Thymus (tissue), 11 donors: ENCODE measurements at regions not wholly inside any gene's neighbourhood (a gene's known extent, or its start where the extent isn't known, plus 50 kb on each side); places are given as distances from the start of the nearest gene placed in this dataset.

Experiments
- DNase-seq, 9 donors: peaks; one replicate each; pipeline ENCODE4 v3.0.0-alpha.2; 2013; ENCODE audit warnings: low spot score in 9 of 9, low read depth in 6 of 9, missing footprints in 1 of 9
- H3K27ac ChIP-seq, 2 donors: one replicate each; pipeline ENCODE4 v1.5.1; 2013; ENCODE audit warnings: control low read depth in 1 of 2, low read depth in 1 of 2, low read length in 1 of 2, mild to moderate bottlenecking in 1 of 2, moderate library complexity in 1 of 2
- H3K27me3 ChIP-seq, 2 donors: one replicate each; pipeline ENCODE4 v1.5.1; 2013; ENCODE audit warnings: low read length in 1 of 2; ENCODE audit not compliant: control insufficient read depth in 2 of 2, insufficient read depth in 1 of 2
- H3K36me3 ChIP-seq, 2 donors: one replicate each; pipeline ENCODE4 v1.5.1; 2013; ENCODE audit warnings: low read length in 1 of 2, mild to moderate bottlenecking in 1 of 2, moderate library complexity in 1 of 2; ENCODE audit not compliant: control insufficient read depth in 2 of 2, insufficient read depth in 2 of 2
- H3K4me1 ChIP-seq, 2 donors: one replicate each; pipeline ENCODE4 v1.5.1; 2013; ENCODE audit warnings: low read length in 2 of 2; ENCODE audit not compliant: control insufficient read depth in 2 of 2, insufficient read depth in 2 of 2
- H3K4me3 ChIP-seq, 2 donors: one replicate each; pipeline ENCODE4 v1.5.1; 2013; ENCODE audit warnings: low read length in 2 of 2, control low read depth in 1 of 2, mild to moderate bottlenecking in 1 of 2
- H3K9me3 ChIP-seq, 2 donors: one replicate each; pipeline ENCODE4 v1.5.1; 2013; ENCODE audit warnings: low read length in 1 of 2, mild to moderate bottlenecking in 1 of 2; ENCODE audit not compliant: control insufficient read depth in 2 of 2, insufficient read depth in 1 of 2
- WGBS: extraction: QIAGEN DNeasy Blood & Tissue Kit; methylation state at CpG from one replicate; pipeline ENCODE4 v1.1.7; 2013; 5-methylcytosine and 5-hydroxymethylcytosine counted together
- donor health status: healthy.

- H3K9me3 ChIP-seq: no peaks in the 10 kb centered on the region
- no peak overlapping the region for H3K4me3 ChIP-seq
- H3K27me3 ChIP-seq: no peaks in the 10 kb centered on the region
- no peaks in the 10 kb centered on the region for H3K36me3 ChIP-seq
- 86% methylated on average over 2 of the region's 2 CpGs for WGBS
- H3K27ac ChIP-seq: no peak overlapping the region
- H3K4me1 ChIP-seq: no peaks in the 10 kb centered on the region
- DNase-seq: no peak
These were observed 365.2 kb downstream of the BRINP1 start for GRCh38 chr9:119003882-119004617.

DNA sequence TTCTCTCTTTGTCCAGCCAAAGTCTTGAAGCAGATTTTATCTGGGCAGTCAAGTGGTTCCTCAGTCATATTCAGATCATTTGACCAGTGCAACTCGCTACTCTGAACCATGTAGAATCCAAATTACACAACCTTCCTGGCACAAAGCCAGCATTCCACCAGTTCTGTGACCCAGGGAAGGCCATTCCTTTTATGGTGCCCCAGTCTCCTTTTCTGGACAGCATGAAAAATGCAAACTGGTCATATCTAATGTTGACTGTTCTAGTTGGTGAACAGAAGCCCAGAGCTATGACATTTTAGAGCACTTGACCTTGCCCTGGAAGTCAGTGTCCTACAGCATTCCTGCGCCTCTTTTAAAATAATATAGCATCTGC is 364.6 kb downstream of the BRINP1 start:
- Histone ChIP-seq H3K27me3 (no peaks in the 10 kb centered on the region), H3K4me3 (no peak overlapping the region), H3K36me3 (no peaks in the 10 kb centered on the region), H3K4me1 (no peaks in the 10 kb centered on the region), H3K27ac (no peak overlapping the region), H3K9me3 (no peaks in the 10 kb centered on the region)
- WGBS: 66% methylated on average over 2 of the region's 2 CpGs
- DNase-seq: no peak

- 91% methylated on average over 2 of the region's 2 CpGs for WGBS
- H3K9me3 ChIP-seq: no peaks in the 10 kb centered on the region
- H3K4me1 ChIP-seq: no peaks in the 10 kb centered on the region
- H3K4me3 ChIP-seq: no peak overlapping the region
- no peak overlapping the region for H3K27ac ChIP-seq
- no peaks in the 10 kb centered on the region for H3K27me3 ChIP-seq
- no peak for DNase-seq
- H3K36me3 ChIP-seq: no peaks in the 10 kb centered on the region
These were observed 364.1 kb downstream of the BRINP1 start for GRCh38 chr9:119005162-119005561.

GRCh38 chr9:119009249-119009648 is 360.0 kb downstream of the BRINP1 start:
- no peaks in the 10 kb centered on the region for H3K36me3 ChIP-seq
- WGBS: 50% methylated on average over 4 of the region's 4 CpGs
- H3K27ac ChIP-seq: no peak overlapping the region
- H3K27me3 ChIP-seq: no peaks in the 10 kb centered on the region
- H3K9me3 ChIP-seq: no peaks in the 10 kb centered on the region
- DNase-seq: no peak
- H3K4me1 ChIP-seq: no peaks in the 10 kb centered on the region
- H3K4me3 ChIP-seq: no peak overlapping the region

DNA sequence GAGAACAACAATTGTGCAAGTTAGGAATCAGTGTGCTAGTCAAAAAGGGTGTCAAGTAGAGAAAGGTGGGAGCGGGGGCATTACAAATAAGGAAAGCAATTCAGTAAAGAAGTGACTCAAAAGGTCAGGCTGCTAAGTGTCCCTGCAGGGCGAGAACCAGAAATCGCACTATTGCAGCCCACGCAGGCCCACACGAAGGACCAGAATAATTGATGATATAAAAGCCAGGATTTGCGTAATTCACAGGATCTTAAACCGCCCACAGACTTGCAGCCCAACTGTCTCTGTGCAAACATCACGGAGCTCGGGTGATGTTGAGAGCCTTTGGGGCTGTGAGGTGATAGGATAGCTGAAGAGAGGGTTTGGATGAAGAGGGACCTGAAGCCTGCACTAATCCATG is 349.0 kb downstream of the BRINP1 start:
- no peaks in the 10 kb centered on the region for H3K27me3 ChIP-seq
- no peaks in the 10 kb centered on the region for H3K9me3 ChIP-seq
- H3K27ac ChIP-seq: no peak overlapping the region
- H3K36me3 ChIP-seq: no peaks in the 10 kb centered on the region
- no peaks in the 10 kb centered on the region for H3K4me1 ChIP-seq
- WGBS: 92% methylated on average over 9 of the region's 9 CpGs
- no peak for DNase-seq
- no peak overlapping the region for H3K4me3 ChIP-seq

GRCh38 chr9:119020730-119021333 is 348.4 kb downstream of the BRINP1 start:
- H3K36me3 ChIP-seq: no peaks in the 10 kb centered on the region
- H3K4me1 ChIP-seq: no peaks in the 10 kb centered on the region
- WGBS: 52% methylated on average over 4 of the region's 4 CpGs
- DNase-seq: no peak
- H3K4me3 ChIP-seq: no peak overlapping the region
- no peaks in the 10 kb centered on the region for H3K9me3 ChIP-seq
- no peak overlapping the region for H3K27ac ChIP-seq
- H3K27me3 ChIP-seq: no peaks in the 10 kb centered on the region

GRCh38 chr9:119026120-119026519 is 343.1 kb downstream of the BRINP1 start:
- no peak for DNase-seq
- Histone ChIP-seq H3K27ac (no peak overlapping the region), H3K4me1 (no peaks in the 10 kb centered on the region), H3K27me3 (no peaks in the 10 kb centered on the region), H3K9me3 (no peaks in the 10 kb centered on the region), H3K36me3 (no peaks in the 10 kb centered on the region), H3K4me3 (no peak overlapping the region)
- WGBS: 82% methylated on average over 4 of the region's 4 CpGs

DNA sequence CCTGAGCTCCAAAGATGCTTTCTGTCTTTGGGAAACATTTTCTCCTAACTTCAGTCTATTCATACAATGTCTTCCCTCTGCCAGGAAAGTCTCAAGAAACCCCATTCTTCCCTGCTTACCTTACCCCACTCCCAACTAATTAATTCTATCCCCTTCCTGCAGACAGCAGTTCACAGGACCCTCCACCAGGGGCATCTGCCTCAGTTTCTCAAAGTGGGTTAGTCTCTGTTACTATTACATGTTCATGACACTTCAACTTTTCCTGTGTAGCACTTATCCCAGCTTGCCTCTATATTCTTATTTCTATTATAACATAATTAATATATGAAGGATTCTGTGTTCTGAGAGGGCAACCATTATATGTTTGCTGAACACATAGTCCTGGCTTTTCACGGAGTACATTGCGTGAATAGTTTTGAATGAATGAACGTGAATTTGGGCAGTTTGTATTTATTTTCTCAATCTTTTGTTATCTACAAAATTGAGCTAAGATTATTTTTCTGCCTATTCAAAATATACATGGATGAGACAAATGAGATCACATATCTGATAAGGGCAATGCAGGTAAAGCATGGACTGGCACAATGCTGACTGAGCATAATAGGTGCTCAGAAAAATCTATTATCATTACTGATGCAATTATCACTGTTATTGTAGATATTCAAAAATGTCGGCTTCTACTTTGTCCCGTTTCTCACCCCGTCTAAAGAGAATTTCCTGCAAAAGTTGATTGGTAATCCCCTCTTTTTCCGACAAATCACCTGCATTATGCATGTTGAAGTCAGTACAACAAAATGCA is 341.1 kb downstream of the BRINP1 start:
- Histone ChIP-seq H3K27ac (no peak overlapping the region), H3K36me3 (no peaks in the 10 kb centered on the region), H3K27me3 (no peaks in the 10 kb centered on the region), H3K4me1 (no peaks in the 10 kb centered on the region), H3K4me3 (no peak overlapping the region), H3K9me3 (no peaks in the 10 kb centered on the region)
- WGBS: 82% methylated on average over 7 of the region's 7 CpGs
- DNase-seq: no peak

GRCh38 chr9:119029886-119030285 is 339.3 kb downstream of the BRINP1 start:
- Histone ChIP-seq H3K9me3 (no peaks in the 10 kb centered on the region), H3K27me3 (no peaks in the 10 kb centered on the region), H3K36me3 (no peaks in the 10 kb centered on the region), H3K4me3 (no peak overlapping the region), H3K27ac (no peak overlapping the region), H3K4me1 (no peaks in the 10 kb centered on the region)
- 96% methylated on average over 5 of the region's 5 CpGs for WGBS
- no peak for DNase-seq
